GM19395 (cell line): ENCODE measurements at regions not wholly inside any gene's neighbourhood (a gene's known extent, or its start where the extent isn't known, plus 50 kb on each side); places are given as distances from the start of the nearest gene placed in this dataset.
"Not testable (repeated sequence)": the region's sequence is repeated elsewhere in the genome, so short reads cannot be mapped to it uniquely, and the experiment has no call there.

Source experiments
- ATAC-seq: cut with Tn5 transposase; IDR thresholded peaks from one replicate; pipeline ENCODE4 v1.9.1; 2021; ENCODE audit warnings: mild to moderate bottlenecking, moderate library complexity; ENCODE audit not compliant: unreplicated experiment

- ATAC-seq, result peak; percentile 88
Measured at GRCh38 chrX:37075892-37076595, 67.9 kb downstream of the FAM47C start.

- ATAC-seq, result no peak
Measured at GRCh38 chrX:37076983-37077382, 68.8 kb downstream of the FAM47C start.

- no peak for ATAC-seq
Measured at GRCh38 chrX:37077646-37078433, 69.7 kb downstream of the FAM47C start.

GRCh38 chrX:37078434-37078703, 70.2 kb downstream of the FAM47C start:
- no peak for ATAC-seq

GRCh38 chrX:37083880-37084279, 75.7 kb downstream of the FAM47C start:
- ATAC-seq, result no peak

- not testable (repeated sequence) for ATAC-seq
Measured at GRCh38 chrX:37085699-37086098, 77.5 kb downstream of the FAM47C start.

- ATAC-seq, result not testable (repeated sequence)
Measured at GRCh38 chrX:37086820-37087219, 78.7 kb downstream of the FAM47C start.

GRCh38 chrX:37087875-37088274, 79.7 kb downstream of the FAM47C start:
- ATAC-seq, result not testable (repeated sequence)

- not testable (repeated sequence) for ATAC-seq
Measured at GRCh38 chrX:37088778-37089177, 80.6 kb downstream of the FAM47C start.

- ATAC-seq, result not testable (repeated sequence)
Measured at GRCh38 chrX:37090142-37090541, 82.0 kb downstream of the FAM47C start.

- not testable (repeated sequence) for ATAC-seq
Measured at GRCh38 chrX:37096422-37097124, 88.4 kb downstream of the FAM47C start.
